Cardiac muscle cell (in vitro differentiated cells and primary cell): ENCODE measurements at regions not wholly inside any gene's neighbourhood (a gene's known extent, or its start where the extent isn't known, plus 50 kb on each side); places are given as distances from the start of the nearest gene placed in this dataset.

ENCODE experiments used
- DNase-seq, 2 donors: peaks; one replicate each; pipeline versions ENCODE4 v3.0.0 to v3.0.0-alpha.2; 2010 to 2017; ENCODE audit warnings: low read depth in 1 of 2, low spot score in 1 of 2
- H3K27ac ChIP-seq: fragments of 200-600 bp; sonication (generic); 2 replicates; pipeline ENCODE4 v1.5.1; 2016
- H3K27me3 ChIP-seq: fragments of 200-600 bp; sonication (generic); 2 replicates; pipeline ENCODE4 v1.6.0; 2016; ENCODE audit warnings: control low read depth
- H3K36me3 ChIP-seq: fragments of 200-600 bp; sonication (generic); 2 replicates; pipeline ENCODE4 v1.5.1; 2016; ENCODE audit warnings: control low read depth
- H3K4me1 ChIP-seq: fragments of 200-600 bp; sonication (generic); 2 replicates; pipeline ENCODE4 v1.8.1; 2017; ENCODE audit warnings: low read depth, mild to moderate bottlenecking, mixed run types
- H3K4me3 ChIP-seq: fragments of 200-600 bp; sonication (generic); 2 replicates; pipeline ENCODE4 v1.5.1; 2016; ENCODE audit warnings: mild to moderate bottlenecking
- H3K9me3 ChIP-seq: fragments of 200-600 bp; sonication (generic); 2 replicates; pipeline ENCODE4 v1.5.1; 2017; ENCODE audit warnings: low read depth, mild to moderate bottlenecking, control low read depth
- CTCF ChIP-seq: IDR thresholded peaks from 2 replicates; pipeline ENCODE4 v1.5.1; 2012; ENCODE audit warnings: low read depth, mild to moderate bottlenecking, low read length

DNA sequence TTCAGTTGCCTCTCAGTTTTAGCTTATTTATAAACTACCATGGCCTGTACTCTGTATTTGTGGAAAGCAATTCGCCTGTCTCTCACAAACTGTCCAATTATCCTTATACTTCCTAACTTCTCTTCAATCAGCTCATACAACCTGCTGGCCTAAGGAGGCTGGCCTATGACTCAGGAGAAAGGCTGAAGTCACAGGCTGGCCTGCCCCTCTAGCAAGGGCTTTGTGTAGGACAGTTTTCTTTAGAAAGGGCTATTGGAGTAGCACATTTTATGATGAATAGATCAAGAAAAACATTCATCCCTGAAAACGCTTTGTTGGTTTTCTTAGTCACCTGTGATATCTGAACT is 988.7 kb upstream of the ARRDC3 start:
- Histone ChIP-seq H3K4me3 (no peak overlapping the region), H3K27ac (no peak overlapping the region), H3K36me3 (no peaks in the 10 kb centered on the region), H3K4me1 (no peaks in the 10 kb centered on the region), H3K9me3 (no peaks in the 10 kb centered on the region), H3K27me3 (no peaks in the 10 kb centered on the region)
- no peak for TF ChIP-seq CTCF
- DNase-seq: no peak

DNA sequence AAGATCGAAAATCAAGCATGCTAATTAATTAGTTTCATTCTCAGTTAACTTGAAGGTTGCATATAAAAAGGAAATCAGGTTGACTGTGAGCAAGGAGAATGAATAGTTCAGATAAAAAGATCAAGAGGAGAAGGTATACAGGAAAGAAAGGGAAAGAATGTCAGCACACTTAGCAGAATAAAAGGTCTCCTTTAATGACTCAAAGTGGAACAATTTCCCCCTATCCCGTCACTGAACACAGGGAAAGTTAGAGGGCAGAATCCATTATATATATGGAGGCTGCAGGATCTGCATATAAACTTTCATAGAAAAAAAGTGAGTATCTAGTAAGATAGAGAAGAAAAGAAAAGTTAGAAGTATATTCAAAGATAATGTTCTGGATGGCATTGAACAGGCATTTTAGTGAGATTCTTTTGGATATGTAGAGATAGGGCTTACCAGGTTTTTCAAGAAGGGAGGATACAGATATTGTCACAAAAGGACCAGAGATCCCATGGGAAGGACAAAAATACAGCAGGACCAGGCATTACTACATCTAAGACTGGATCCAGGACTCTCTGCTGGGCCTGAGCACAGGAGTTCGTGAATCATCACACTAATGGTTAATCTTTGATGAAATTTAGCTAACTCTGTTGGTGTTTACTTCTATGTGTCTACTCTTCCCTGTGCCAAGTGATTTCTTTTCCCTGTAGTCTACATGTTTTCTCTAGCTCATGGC is 988.2 kb upstream of the ARRDC3 start:
- no peak for DNase-seq
- Histone ChIP-seq H3K4me1 (no peaks in the 10 kb centered on the region), H3K4me3 (no peak overlapping the region), H3K27me3 (no peaks in the 10 kb centered on the region), H3K9me3 (no peaks in the 10 kb centered on the region), H3K27ac (no peak overlapping the region), H3K36me3 (no peaks in the 10 kb centered on the region)
- no peak for TF ChIP-seq CTCF

- no peak for DNase-seq
- TF ChIP-seq CTCF: no peak
- H3K9me3 ChIP-seq: no peaks in the 10 kb centered on the region
- no peaks in the 10 kb centered on the region for H3K36me3 ChIP-seq
- H3K27me3 ChIP-seq: no peaks in the 10 kb centered on the region
- no peak overlapping the region for H3K27ac ChIP-seq
- H3K4me1 ChIP-seq: no peaks in the 10 kb centered on the region
- H3K4me3 ChIP-seq: no peak overlapping the region
These were observed 986.9 kb upstream of the ARRDC3 start for GRCh38 chr5:92370032-92370431.

DNA sequence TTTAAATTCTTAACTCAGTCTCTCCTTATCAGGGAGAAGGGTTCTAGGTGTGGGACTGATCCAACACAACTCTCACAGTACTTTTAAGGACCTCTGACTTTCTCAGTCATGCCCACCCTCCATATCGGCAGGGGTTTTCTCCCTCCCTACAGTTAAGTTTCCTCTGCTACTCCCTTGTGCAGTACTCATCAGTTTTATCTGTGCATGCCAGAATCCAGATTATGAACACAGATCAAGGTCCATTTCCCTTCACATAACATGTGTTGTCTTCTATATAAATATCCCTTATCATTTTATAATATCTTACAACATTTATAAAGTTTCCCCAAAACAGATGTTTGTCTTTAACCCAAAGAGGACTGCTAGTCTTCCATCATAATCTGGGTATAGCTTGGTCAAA is 986.5 kb upstream of the ARRDC3 start:
- H3K4me3 ChIP-seq: no peak overlapping the region
- H3K4me1 ChIP-seq: no peaks in the 10 kb centered on the region
- no peak for DNase-seq
- H3K9me3 ChIP-seq: no peaks in the 10 kb centered on the region
- no peaks in the 10 kb centered on the region for H3K27me3 ChIP-seq
- no peak overlapping the region for H3K27ac ChIP-seq
- no peak for TF ChIP-seq CTCF
- H3K36me3 ChIP-seq: no peaks in the 10 kb centered on the region

GRCh38 chr5:92364986-92365550 is 982.0 kb upstream of the ARRDC3 start:
- Histone ChIP-seq H3K9me3 (no peaks in the 10 kb centered on the region), H3K27me3 (no peaks in the 10 kb centered on the region), H3K4me3 (no peak overlapping the region), H3K36me3 (no peaks in the 10 kb centered on the region), H3K4me1 (no peaks in the 10 kb centered on the region), H3K27ac (no peak overlapping the region)
- no peak for TF ChIP-seq CTCF
- DNase-seq: peak in 1 of 2 donors; percentile 78
